A673 (cell line): ENCODE measurements at regions not wholly inside any gene's neighbourhood (a gene's known extent, or its start where the extent isn't known, plus 50 kb on each side); places are given as distances from the start of the nearest gene placed in this dataset.

Experiments
- CTCF ChIP-seq: fragments of 300-800, 200-600 bp; sonication (generic); conservative IDR thresholded peaks from 2 replicates; pipeline ENCODE4 v1.5.1; 2017; ENCODE audit warnings: low read depth, mild to moderate bottlenecking, antibody characterized with exemption, low read length, moderate library complexity, mixed read lengths
- EZH2 ChIP-seq: fragments of 200-600 bp; sonication (generic); IDR thresholded peaks from 2 replicates; pipeline ENCODE4 v1.6.1; 2017; ENCODE audit warnings: borderline replicate concordance, low read depth, mild to moderate bottlenecking, mixed read lengths, antibody characterized with exemption, low read length; ENCODE audit not compliant: poor library complexity, severe bottlenecking

- no peak for TF ChIP-seq CTCF
- no peak for TF ChIP-seq EZH2
Observed at GRCh38 chrX:148080593-148080992, 99.5 kb downstream of the FMR1NB start.
